GM10266 (cell line): ENCODE measurements at regions not wholly inside any gene's neighbourhood (a gene's known extent, or its start where the extent isn't known, plus 50 kb on each side); places are given as distances from the start of the nearest gene placed in this dataset.

Experiments used
- DNase-seq: peaks from one replicate; pipeline ENCODE4 v3.0.0; 2012; ENCODE audit errors: extremely low spot score
- CTCF ChIP-seq: IDR thresholded peaks from 2 replicates; pipeline ENCODE4 v1.5.1; 2012; ENCODE audit warnings: mild to moderate bottlenecking, low read depth; ENCODE audit not compliant: control insufficient read depth, insufficient read depth; ENCODE audit errors: missing control alignments

- no peak for DNase-seq
Observed at GRCh38 chr5:100311806-100312205, 223.4 kb upstream of the FAM174A start.

GRCh38 chr5:100306000-100306399, 229.2 kb upstream of the FAM174A start:
- no peak for DNase-seq
- TF ChIP-seq CTCF: no peak

More at GRCh38 chr5:100311806-100312205, 223.4 kb upstream of the FAM174A start:
- TF ChIP-seq CTCF: no peak

- DNase-seq: no peak
- TF ChIP-seq CTCF: no peak
Observed at GRCh38 chr5:100303216-100303615, 232.0 kb upstream of the FAM174A start.

- no peak for TF ChIP-seq CTCF
Observed at GRCh38 chr5:100299261-100299660, 235.9 kb upstream of the FAM174A start.

GRCh38 chr5:100276071-100276470, 259.1 kb upstream of the FAM174A start:
- TF ChIP-seq CTCF: no peak
- no peak for DNase-seq

More at GRCh38 chr5:100299261-100299660, 235.9 kb upstream of the FAM174A start:
- DNase-seq: no peak

GRCh38 chr5:100275631-100276030, 259.5 kb upstream of the FAM174A start:
- no peak for DNase-seq
- no peak for TF ChIP-seq CTCF

GRCh38 chr5:100273846-100274580, 261.2 kb upstream of the FAM174A start:
- no peak for TF ChIP-seq CTCF
- DNase-seq: no peak
